BJ (cell line): ENCODE measurements at regions not wholly inside any gene's neighbourhood (a gene's known extent, or its start where the extent isn't known, plus 50 kb on each side); places are given as distances from the start of the nearest gene placed in this dataset.

Experiments
- CTCF ChIA-PET: fragments of 350-600 bp; formaldehyde crosslinking; extraction: SDS; loops from one replicate; lab custom pipeline; 2021; ENCODE audit warnings: antibody characterized with exemption, inconsistent platforms; lab: Yijun Ruan, JAX
- POLR2A ChIA-PET: fragments of 300-600 bp; sonication (Branson Sonifier 250); formaldehyde crosslinking; extraction: SDS; loops from one replicate; lab custom pipeline; 2021; ENCODE audit warnings: antibody characterized with exemption; lab: Charles Lee
- DNase-seq: peaks from one replicate; pipeline ENCODE4 v3.0.0-alpha.2; 2011; ENCODE audit warnings: low read depth
- H3K27me3 ChIP-seq: 2 replicates; pipeline ENCODE4 v1.6.0; 2011; ENCODE audit warnings: low read length; ENCODE audit not compliant: control insufficient read depth, insufficient read depth
- H3K36me3 ChIP-seq: 2 replicates; pipeline ENCODE4 v1.5.1; 2011; ENCODE audit warnings: low read length; ENCODE audit not compliant: control insufficient read depth, insufficient read depth
- H3K4me3 ChIP-seq: 2 replicates; pipeline ENCODE4 v1.5.1; 2011; ENCODE audit warnings: low read depth, mild to moderate bottlenecking, control low read depth, low read length
- CTCF ChIP-seq: IDR thresholded peaks from 2 replicates; pipeline ENCODE4 v1.5.1; 2011; ENCODE audit warnings: low read depth, mild to moderate bottlenecking, control low read depth, inconsistent platforms, low read length, moderate library complexity; ENCODE audit not compliant: insufficient read depth

GRCh38 chr13:54637366-54637765, 1608.8 kb downstream of the OLFM4 start:
- H3K4me3 ChIP-seq, result no peak overlapping the region
- H3K27me3 ChIP-seq, result no peaks in the 10 kb centered on the region
- ChIA-PET POLR2A (no interaction called here), CTCF (no interaction called here)
- no peak for DNase-seq
- H3K36me3 ChIP-seq, result no peaks in the 10 kb centered on the region
- TF ChIP-seq CTCF, result no peak

GRCh38 chr13:54640719-54641118, 1612.1 kb downstream of the OLFM4 start:
- Histone ChIP-seq H3K4me3 (no peak overlapping the region), H3K27me3 (no peaks in the 10 kb centered on the region), H3K36me3 (no peaks in the 10 kb centered on the region)
- no peak for TF ChIP-seq CTCF
- ChIA-PET POLR2A (no interaction called here), CTCF (no interaction called here)
- DNase-seq, result no peak

- ChIA-PET POLR2A (no interaction called here), CTCF (interaction anchor here (0.6 kb wide), 1 partner anchor 9 kb away, joined by 3 read pairs; no protein-coding TSS in a partner anchor)
- no peak overlapping the region for H3K4me3 ChIP-seq
- DNase-seq, result no peak
- H3K27me3 ChIP-seq, result no peaks in the 10 kb centered on the region
- H3K36me3 ChIP-seq, result no peaks in the 10 kb centered on the region
- no peak for TF ChIP-seq CTCF
These were observed 1615.2 kb downstream of the OLFM4 start for GRCh38 chr13:54643863-54644262.

GRCh38 chr13:54647275-54647674, 1618.7 kb downstream of the OLFM4 start:
- Histone ChIP-seq H3K27me3 (no peaks in the 10 kb centered on the region), H3K36me3 (no peaks in the 10 kb centered on the region), H3K4me3 (no peak overlapping the region)
- ChIA-PET CTCF (no interaction called here), POLR2A (no interaction called here)
- no peak for TF ChIP-seq CTCF
- no peak for DNase-seq

- ChIA-PET CTCF (no interaction called here), POLR2A (no interaction called here)
These were observed 1629.0 kb downstream of the OLFM4 start for GRCh38 chr13:54657588-54657987.

More at GRCh38 chr13:54657588-54657987, 1629.0 kb downstream of the OLFM4 start:
- no peak overlapping the region for H3K4me3 ChIP-seq
- H3K27me3 ChIP-seq, result no peaks in the 10 kb centered on the region
- DNase-seq, result no peak
- no peak for TF ChIP-seq CTCF
- no peaks in the 10 kb centered on the region for H3K36me3 ChIP-seq
